NT2/D1 (cell line): ENCODE measurements at regions not wholly inside any gene's neighbourhood (a gene's known extent, or its start where the extent isn't known, plus 50 kb on each side); places are given as distances from the start of the nearest gene placed in this dataset.

Source experiments
- DNase-seq: peaks from one replicate; pipeline ENCODE4 v3.0.0-alpha.2; 2011; ENCODE audit warnings: low read depth, low spot score
- H3K27me3 ChIP-seq: 2 replicates; pipeline ENCODE4 v1.6.0; 2011; ENCODE audit warnings: mild to moderate bottlenecking; ENCODE audit not compliant: insufficient read length, insufficient read depth
- H3K36me3 ChIP-seq: 2 replicates; pipeline ENCODE4 v1.6.1; 2011; ENCODE audit warnings: mild to moderate bottlenecking, low read length, mixed read lengths; ENCODE audit not compliant: insufficient read depth, insufficient read length
- H3K4me1 ChIP-seq: 2 replicates; pipeline ENCODE4 v1.5.1; 2011; ENCODE audit not compliant: insufficient read depth, insufficient read length
- H3K4me3 ChIP-seq: 2 replicates; pipeline ENCODE4 v1.5.1; 2011; ENCODE audit warnings: low read depth; ENCODE audit not compliant: insufficient read length
- H3K9ac ChIP-seq: 2 replicates; pipeline ENCODE4 v1.6.0; 2011; ENCODE audit warnings: low read depth; ENCODE audit not compliant: insufficient read length
- H3K9me3 ChIP-seq: 2 replicates; pipeline ENCODE4 v1.5.1; 2011; ENCODE audit warnings: mild to moderate bottlenecking, low read length; ENCODE audit not compliant: insufficient read depth
- SUZ12 ChIP-seq: IDR thresholded peaks from 2 replicates; pipeline ENCODE4 v1.6.1; 2011; ENCODE audit not compliant: insufficient read length, insufficient read depth; ENCODE audit errors: extremely low read depth
- YY1 ChIP-seq: IDR thresholded peaks from 2 replicates; pipeline ENCODE4 v1.6.1; 2011; ENCODE audit not compliant: insufficient read length, insufficient read depth
- ZNF274 ChIP-seq: IDR thresholded peaks from 2 replicates; pipeline ENCODE4 v1.6.1; 2011; ENCODE audit warnings: mild to moderate bottlenecking, low read depth, low read length

DNA sequence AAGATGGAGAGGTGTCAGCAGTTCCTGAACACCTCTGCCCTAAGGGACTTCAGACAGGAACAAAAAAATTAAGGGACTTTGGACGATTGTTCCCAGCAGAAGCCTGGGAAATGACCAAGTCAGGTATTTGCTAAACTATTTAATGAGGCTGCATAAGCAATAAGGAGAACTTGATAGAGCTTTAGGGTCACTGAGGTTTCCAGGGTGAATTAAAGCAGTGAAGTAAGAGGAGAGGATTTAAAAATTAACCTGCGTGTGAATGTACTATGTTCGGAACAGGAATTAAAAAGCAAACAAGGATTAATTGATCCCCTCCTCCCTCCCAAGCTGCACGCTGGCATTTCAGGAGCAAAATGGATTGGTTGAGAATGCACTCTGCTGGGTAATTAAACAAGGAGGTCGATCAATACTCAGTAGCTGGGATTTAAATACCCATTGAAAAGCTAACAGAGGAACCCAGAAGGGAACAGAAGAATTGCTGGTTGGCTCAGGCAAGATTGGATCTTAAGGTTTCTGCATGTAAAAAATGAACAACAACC is 157.2 kb downstream of the RNF152 start:
- TF ChIP-seq YY1, result no peak
- TF ChIP-seq ZNF274, result no peak
- no peak for TF ChIP-seq SUZ12
- no peak overlapping the region for H3K9ac ChIP-seq
- no peaks in the 10 kb centered on the region for H3K27me3 ChIP-seq
- no peaks in the 10 kb centered on the region for H3K36me3 ChIP-seq
- no peak for DNase-seq
- H3K4me1 ChIP-seq, result no peaks in the 10 kb centered on the region
- H3K4me3 ChIP-seq, result no peak overlapping the region
- no peaks in the 10 kb centered on the region for H3K9me3 ChIP-seq

- no peak overlapping the region for H3K4me3 ChIP-seq
- TF ChIP-seq SUZ12 (no peak), ZNF274 (no peak), YY1 (no peak)
- no peaks in the 10 kb centered on the region for H3K9me3 ChIP-seq
- no peaks in the 10 kb centered on the region for H3K27me3 ChIP-seq
- H3K9ac ChIP-seq, result no peak overlapping the region
- no peaks in the 10 kb centered on the region for H3K36me3 ChIP-seq
- H3K4me1 ChIP-seq, result no peaks in the 10 kb centered on the region
- no peak for DNase-seq
Measured at GRCh38 chr18:61734396-61734795, 158.4 kb downstream of the RNF152 start.

DNA sequence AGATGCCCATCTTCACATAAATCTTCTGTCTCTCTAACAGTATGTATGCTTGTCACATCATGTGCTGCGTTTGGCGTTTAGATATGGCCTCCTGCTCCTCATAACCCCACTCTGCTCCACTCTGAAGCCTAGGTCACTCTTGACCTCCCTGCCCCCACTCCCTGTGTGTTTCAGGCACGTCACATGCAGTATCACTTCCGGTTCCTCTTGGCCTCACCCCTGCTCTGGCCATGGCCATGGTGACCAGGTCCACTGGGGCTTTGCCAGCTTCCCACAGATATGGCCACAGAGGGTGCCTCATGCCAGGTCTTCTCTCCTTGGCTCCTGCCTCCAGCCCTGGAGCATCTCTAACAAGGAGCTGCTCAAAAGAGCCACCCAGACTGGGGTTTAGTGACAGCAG is 160.0 kb downstream of the RNF152 start:
- H3K9me3 ChIP-seq, result no peaks in the 10 kb centered on the region
- no peak overlapping the region for H3K4me3 ChIP-seq
- H3K4me1 ChIP-seq, result no peaks in the 10 kb centered on the region
- H3K27me3 ChIP-seq, result no peaks in the 10 kb centered on the region
- DNase-seq, result no peak
- TF ChIP-seq ZNF274, result no peak
- TF ChIP-seq YY1, result no peak
- TF ChIP-seq SUZ12, result no peak
- no peaks in the 10 kb centered on the region for H3K36me3 ChIP-seq
- no peak overlapping the region for H3K9ac ChIP-seq

GRCh38 chr18:61731693-61732376 is 161.0 kb downstream of the RNF152 start:
- Histone ChIP-seq H3K36me3 (no peaks in the 10 kb centered on the region), H3K27me3 (no peaks in the 10 kb centered on the region)
- DNase-seq, result no peak

DNA sequence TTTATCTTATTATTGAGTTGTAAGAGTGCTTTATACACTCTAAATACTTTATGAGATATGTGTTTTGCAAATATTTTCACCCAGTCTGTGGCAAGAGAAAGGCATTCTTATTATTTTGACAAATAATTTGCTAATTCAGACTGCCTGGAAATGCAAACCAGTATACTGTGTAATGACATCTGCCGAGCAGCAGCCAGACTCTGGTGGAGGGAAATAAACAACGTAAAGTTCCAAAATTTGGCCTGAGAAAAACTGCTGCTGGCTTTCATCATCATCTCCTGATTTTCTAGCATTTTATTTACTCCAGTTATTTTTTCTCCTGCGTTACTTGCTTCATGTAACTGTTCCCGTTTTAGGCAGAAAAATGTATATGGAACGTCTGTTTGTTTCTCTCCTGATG is 161.6 kb downstream of the RNF152 start:
- TF ChIP-seq SUZ12 (no peak), YY1 (no peak), ZNF274 (no peak)
- no peak overlapping the region for H3K9ac ChIP-seq
- no peaks in the 10 kb centered on the region; the same call in 1 of the 2 replicates for H3K9me3 ChIP-seq
- H3K27me3 ChIP-seq, result no peaks in the 10 kb centered on the region
- H3K4me1 ChIP-seq, result no peaks in the 10 kb centered on the region
- no peak for DNase-seq
- no peaks in the 10 kb centered on the region for H3K36me3 ChIP-seq
- no peak overlapping the region for H3K4me3 ChIP-seq

More at GRCh38 chr18:61731693-61732376, 161.0 kb downstream of the RNF152 start:
- TF ChIP-seq SUZ12 (no peak), ZNF274 (no peak), YY1 (no peak)
- H3K9me3 ChIP-seq, result no peaks in the 10 kb centered on the region
- no peak overlapping the region for H3K9ac ChIP-seq
- H3K4me3 ChIP-seq, result no peak overlapping the region
- no peaks in the 10 kb centered on the region for H3K4me1 ChIP-seq

GRCh38 chr18:61729322-61729721 is 163.5 kb downstream of the RNF152 start:
- no peak for DNase-seq
- TF ChIP-seq YY1 (no peak), ZNF274 (no peak), SUZ12 (no peak)
- H3K9me3 ChIP-seq, result no peaks in the 10 kb centered on the region; the same call in 1 of the 2 replicates

More at GRCh38 chr18:61729322-61729721, 163.5 kb downstream of the RNF152 start:
- no peak overlapping the region for H3K4me3 ChIP-seq
- H3K9ac ChIP-seq, result no peak overlapping the region
- no peaks in the 10 kb centered on the region for H3K4me1 ChIP-seq
- no peaks in the 10 kb centered on the region for H3K27me3 ChIP-seq
- no peaks in the 10 kb centered on the region for H3K36me3 ChIP-seq
